Breast epithelium (tissue), 3 donors: ENCODE measurements at regions not wholly inside any gene's neighbourhood (a gene's known extent, or its start where the extent isn't known, plus 50 kb on each side); places are given as distances from the start of the nearest gene placed in this dataset.

Experiments used
- POLR2AphosphoS5 ChIP-seq, 3 donors: sonication (generic); formaldehyde crosslinking; IDR thresholded peaks; one replicate each; pipeline ENCODE4 v1.6.1; 2017; ENCODE audit warnings: antibody characterized with exemption in 3 of 3
- TF ChIP-seq, protein P1 (sequence below), 3 donors: fragments of 450-650 bp; IDR thresholded peaks; one replicate each; pipeline ENCODE4 v1.5.1; 2016 to 2017; ENCODE audit warnings: antibody characterized with exemption in 3 of 3, mild to moderate bottlenecking in 3 of 3, moderate library complexity in 3 of 3

- TF ChIP-seq, protein P1, sequence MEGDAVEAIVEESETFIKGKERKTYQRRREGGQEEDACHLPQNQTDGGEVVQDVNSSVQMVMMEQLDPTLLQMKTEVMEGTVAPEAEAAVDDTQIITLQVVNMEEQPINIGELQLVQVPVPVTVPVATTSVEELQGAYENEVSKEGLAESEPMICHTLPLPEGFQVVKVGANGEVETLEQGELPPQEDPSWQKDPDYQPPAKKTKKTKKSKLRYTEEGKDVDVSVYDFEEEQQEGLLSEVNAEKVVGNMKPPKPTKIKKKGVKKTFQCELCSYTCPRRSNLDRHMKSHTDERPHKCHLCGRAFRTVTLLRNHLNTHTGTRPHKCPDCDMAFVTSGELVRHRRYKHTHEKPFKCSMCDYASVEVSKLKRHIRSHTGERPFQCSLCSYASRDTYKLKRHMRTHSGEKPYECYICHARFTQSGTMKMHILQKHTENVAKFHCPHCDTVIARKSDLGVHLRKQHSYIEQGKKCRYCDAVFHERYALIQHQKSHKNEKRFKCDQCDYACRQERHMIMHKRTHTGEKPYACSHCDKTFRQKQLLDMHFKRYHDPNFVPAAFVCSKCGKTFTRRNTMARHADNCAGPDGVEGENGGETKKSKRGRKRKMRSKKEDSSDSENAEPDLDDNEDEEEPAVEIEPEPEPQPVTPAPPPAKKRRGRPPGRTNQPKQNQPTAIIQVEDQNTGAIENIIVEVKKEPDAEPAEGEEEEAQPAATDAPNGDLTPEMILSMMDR (IDR thresholded peaks at IDR 0.05) = no peak
- TF ChIP-seq POLR2AphosphoS5 (IDR thresholded peaks at IDR 0.05) = no peak
Observed at GRCh38 chr21:17390569-17390968, 122.3 kb upstream of the CXADR start.
